Lower lobe of right lung (tissue), 2 donors: ENCODE measurements at regions not wholly inside any gene's neighbourhood (a gene's known extent, or its start where the extent isn't known, plus 50 kb on each side); places are given as distances from the start of the nearest gene placed in this dataset.

Experiments
- ATAC-seq, 2 donors: fragments of 200-7000 bp; cut with Tn5 transposase; one replicate each; pipeline ENCODE4 v1.9.1; 2020 to 2022; ENCODE audit warnings: mild to moderate bottlenecking in 2 of 2, moderate library complexity in 2 of 2
- DNase-seq: peaks from one replicate; pipeline ENCODE4 v3.0.0-alpha.2; 2020
- H3K27ac ChIP-seq: fragments of 200-600 bp; one replicate; pipeline ENCODE4 v1.8.0; 2022
- H3K27me3 ChIP-seq: fragments of 200-600 bp; one replicate; pipeline ENCODE4 v1.8.0; 2022; ENCODE audit warnings: low read depth
- H3K36me3 ChIP-seq: fragments of 200-600 bp; one replicate; pipeline ENCODE4 v1.8.0; 2022; ENCODE audit warnings: mild to moderate bottlenecking
- H3K4me1 ChIP-seq: fragments of 200-600 bp; one replicate; pipeline ENCODE4 v1.8.0; 2022
- H3K4me3 ChIP-seq: fragments of 200-600 bp; one replicate; pipeline ENCODE4 v1.8.0; 2022; ENCODE audit warnings: mild to moderate bottlenecking
- H3K9me3 ChIP-seq: fragments of 200-600 bp; one replicate; pipeline ENCODE4 v1.8.0; 2022
- CTCF ChIP-seq: fragments of 200-600 bp; IDR thresholded peaks from one replicate; pipeline ENCODE4 v1.8.0; 2022; ENCODE audit warnings: antibody characterized with exemption, mild to moderate bottlenecking
- intact Hi-C: fragments of 100-400 bp; cut with DNase I; formaldehyde crosslinking; loops from one replicate; pipeline ENCODE4 v1.11.0; 2022
- donor health status: DM: no; HTN: yes; CAD: no; lungs with severe emphysema.

DNA sequence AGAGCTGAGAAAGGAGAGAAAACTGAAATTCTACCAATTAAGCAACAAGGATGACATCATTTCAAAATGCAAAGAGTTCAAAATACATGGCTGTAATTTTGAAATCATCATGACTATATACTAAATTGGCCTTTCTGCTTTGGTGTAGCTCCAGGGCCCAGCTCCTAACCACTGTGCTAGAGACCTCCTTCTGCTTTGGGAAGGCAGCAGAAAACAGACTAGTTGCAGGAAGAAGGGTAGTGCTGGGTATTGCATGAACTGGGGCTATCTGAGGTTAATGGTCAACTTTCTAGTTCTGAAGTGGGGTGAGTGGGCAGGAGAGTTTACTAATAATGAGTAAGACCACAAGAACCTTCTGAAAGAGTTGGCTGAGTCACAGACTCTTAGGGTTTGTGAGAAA is 66.2 kb downstream of the PTGER2 start:
- intact Hi-C loops, result no loop called here
- Histone ChIP-seq H3K4me3 (no peak overlapping the region), H3K36me3 (no peaks in the 10 kb centered on the region), H3K4me1 (peaks cover 3% of the 10 kb centered on the region), H3K9me3 (no peaks in the 10 kb centered on the region), H3K27me3 (peaks cover 6% of the 10 kb centered on the region), H3K27ac (no peak overlapping the region)
- ATAC-seq, result peak; percentile 60 to 70
- no peak for DNase-seq
- TF ChIP-seq CTCF, result no peak
